ENCODE measurements at regions not wholly inside any gene's neighbourhood (a gene's known extent, or its start where the extent isn't known, plus 50 kb on each side); places are given as distances from the start of the nearest gene placed in this dataset.

GRCh38 chr7:15866753-15867152 is 180.3 kb upstream of the MEOX2 start:
- TF ChIP-seq CTCF (IDR thresholded peaks at IDR 0.05), result no peak
- no peak for DNase-seq
- H3K4me3 Mint-ChIP-seq, result no peak overlapping the region
- H3K4me1 Mint-ChIP-seq (ENCODE audit: low read depth), result peaks cover 28% of the 10 kb centered on the region
- H3K27ac Mint-ChIP-seq, result no peak overlapping the region
- no peaks in the 10 kb centered on the region; the same call in 1 of the 2 replicates for H3K9me3 Mint-ChIP-seq
- no peaks in the 10 kb centered on the region; the same call in 1 of the 2 replicates for H3K36me3 Mint-ChIP-seq (ENCODE audit: low read depth)
- peaks cover 3% of the 10 kb centered on the region; the same call in 1 of the 2 replicates for H3K27me3 Mint-ChIP-seq (ENCODE audit: insufficient read depth)

- Mint-ChIP-seq H3K36me3 (ENCODE audit: low read depth) (no peaks in the 10 kb centered on the region; the same call in 1 of the 2 replicates), H3K4me1 (ENCODE audit: low read depth) (peaks cover 28% of the 10 kb centered on the region), H3K27ac (no peak overlapping the region), H3K27me3 (ENCODE audit: insufficient read depth) (peaks cover 3% of the 10 kb centered on the region; the same call in 1 of the 2 replicates), H3K4me3 (no peak overlapping the region), H3K9me3 (no peaks in the 10 kb centered on the region; the same call in 1 of the 2 replicates)
- TF ChIP-seq CTCF (IDR thresholded peaks at IDR 0.05), result no peak
- no peak for DNase-seq
These were observed 178.1 kb upstream of the MEOX2 start for GRCh38 chr7:15864626-15864991.

- H3K4me1 Mint-ChIP-seq (ENCODE audit: low read depth), result peaks cover 28% of the 10 kb centered on the region
- no peak for DNase-seq
- no peaks in the 10 kb centered on the region; the same call in 1 of the 2 replicates for H3K36me3 Mint-ChIP-seq (ENCODE audit: low read depth)
- TF ChIP-seq CTCF (IDR thresholded peaks at IDR 0.05), result no peak
- no peaks in the 10 kb centered on the region; the same call in 1 of the 2 replicates for H3K9me3 Mint-ChIP-seq
- H3K27me3 Mint-ChIP-seq (ENCODE audit: insufficient read depth), result peaks cover 3% of the 10 kb centered on the region; the same call in 1 of the 2 replicates
- no peak overlapping the region for H3K27ac Mint-ChIP-seq
- no peak overlapping the region for H3K4me3 Mint-ChIP-seq
These were observed 177.6 kb upstream of the MEOX2 start for GRCh38 chr7:15863951-15864625.

GRCh38 chr7:15862781-15863165 is 176.3 kb upstream of the MEOX2 start:
- Mint-ChIP-seq H3K27ac (no peak overlapping the region), H3K36me3 (ENCODE audit: low read depth) (no peaks in the 10 kb centered on the region; the same call in none of the 2 replicates), H3K27me3 (ENCODE audit: insufficient read depth) (peaks cover 6% of the 10 kb centered on the region; the same call in 1 of the 2 replicates), H3K4me1 (ENCODE audit: low read depth) (peaks cover 28% of the 10 kb centered on the region), H3K9me3 (no peaks in the 10 kb centered on the region; the same call in 1 of the 2 replicates), H3K4me3 (no peak overlapping the region)
- TF ChIP-seq CTCF (IDR thresholded peaks at IDR 0.05), result no peak
- no peak for DNase-seq

- H3K4me3 Mint-ChIP-seq, result no peak overlapping the region
These were observed 175.7 kb upstream of the MEOX2 start for GRCh38 chr7:15862016-15862780.

More at GRCh38 chr7:15862016-15862780, 175.7 kb upstream of the MEOX2 start:
- H3K27ac Mint-ChIP-seq, result no peak overlapping the region
- no peaks in the 10 kb centered on the region; the same call in 1 of the 2 replicates for H3K9me3 Mint-ChIP-seq
- no peaks in the 10 kb centered on the region; the same call in none of the 2 replicates for H3K36me3 Mint-ChIP-seq (ENCODE audit: low read depth)
- no peak for DNase-seq
- H3K27me3 Mint-ChIP-seq (ENCODE audit: insufficient read depth), result peaks cover 6% of the 10 kb centered on the region; the same call in 1 of the 2 replicates
- H3K4me1 Mint-ChIP-seq (ENCODE audit: low read depth), result peaks cover 28% of the 10 kb centered on the region
- no peak for TF ChIP-seq CTCF (IDR thresholded peaks at IDR 0.05)

All from HFFc6 (cell line).